Gastroesophageal sphincter (tissue), 4 donors: ENCODE measurements at regions not wholly inside any gene's neighbourhood (a gene's known extent, or its start where the extent isn't known, plus 50 kb on each side); places are given as distances from the start of the nearest gene placed in this dataset.

Experiments
- ATAC-seq: fragments of 150-250 bp; one replicate; pipeline ENCODE4 v1.9.1; 2016; ENCODE audit warnings: mild to moderate bottlenecking, moderate library complexity
- H3K27ac ChIP-seq, 4 donors: fragments of 200-600 bp; sonication (generic) in 3 of 4; 1 replicate in 3 of 4; 2 replicates in 1 of 4; pipeline ENCODE4 v1.5.1; 2016 to 2019
- H3K27me3 ChIP-seq: fragments of 200-600 bp; sonication (generic); one replicate; pipeline ENCODE4 v1.5.1; 2019
- H3K36me3 ChIP-seq, 2 donors: fragments of 200-600 bp; sonication (generic); one replicate each; pipeline ENCODE4 v1.5.1; 2019; ENCODE audit warnings: control low read depth in 1 of 2
- H3K4me1 ChIP-seq, 3 donors: fragments of 200-600 bp; sonication (generic); 1 replicate in 2 of 3; 2 replicates in 1 of 3; pipeline ENCODE4 v1.5.1; 2016 to 2019; ENCODE audit warnings: control low read depth in 2 of 3
- H3K4me3 ChIP-seq, 2 donors: fragments of 200-600 bp; sonication (generic); one replicate each; pipeline ENCODE4 v1.5.1; 2019; ENCODE audit warnings: mild to moderate bottlenecking in 1 of 2, moderate library complexity in 1 of 2
- H3K9me3 ChIP-seq, 3 donors: fragments of 200-600 bp; sonication (generic); one replicate each; pipeline ENCODE4 v1.5.1; 2017 to 2019; ENCODE audit warnings: control low read depth in 2 of 3
- EP300 ChIP-seq: sonication (generic); formaldehyde crosslinking; IDR thresholded peaks from one replicate; pipeline ENCODE4 v1.6.1; 2017; ENCODE audit warnings: antibody characterized with exemption, mild to moderate bottlenecking
- POLR2A ChIP-seq, 2 donors: fragments of 450-650 bp; IDR thresholded peaks; one replicate each; pipeline ENCODE4 v1.6.1; 2017; ENCODE audit warnings: antibody characterized with exemption in 2 of 2, mild to moderate bottlenecking in 2 of 2, moderate library complexity in 1 of 2
- POLR2AphosphoS5 ChIP-seq: sonication (generic); formaldehyde crosslinking; IDR thresholded peaks from one replicate; pipeline ENCODE4 v1.6.1; 2017; ENCODE audit warnings: antibody characterized with exemption
- whole genome bisulfite sequencing, 2 donors: methylation state at CpG; one replicate each; pipeline ENCODE4 v1.1.5; 2018; ENCODE audit warnings: low coverage in 1 of 2; 5-methylcytosine and 5-hydroxymethylcytosine counted together
- TF ChIP-seq, protein P1 (sequence below), 4 experiments: fragments of 200-600 bp in 2 of 4; fragments of 450-650 bp in 2 of 4; sonication (generic) in 1 of 4; IDR thresholded peaks; one replicate each; pipeline ENCODE4 v1.5.1; 2017 to 2019; ENCODE audit warnings: antibody characterized with exemption in 4 of 4, mild to moderate bottlenecking in 2 of 4, moderate library complexity in 2 of 4

DNA sequence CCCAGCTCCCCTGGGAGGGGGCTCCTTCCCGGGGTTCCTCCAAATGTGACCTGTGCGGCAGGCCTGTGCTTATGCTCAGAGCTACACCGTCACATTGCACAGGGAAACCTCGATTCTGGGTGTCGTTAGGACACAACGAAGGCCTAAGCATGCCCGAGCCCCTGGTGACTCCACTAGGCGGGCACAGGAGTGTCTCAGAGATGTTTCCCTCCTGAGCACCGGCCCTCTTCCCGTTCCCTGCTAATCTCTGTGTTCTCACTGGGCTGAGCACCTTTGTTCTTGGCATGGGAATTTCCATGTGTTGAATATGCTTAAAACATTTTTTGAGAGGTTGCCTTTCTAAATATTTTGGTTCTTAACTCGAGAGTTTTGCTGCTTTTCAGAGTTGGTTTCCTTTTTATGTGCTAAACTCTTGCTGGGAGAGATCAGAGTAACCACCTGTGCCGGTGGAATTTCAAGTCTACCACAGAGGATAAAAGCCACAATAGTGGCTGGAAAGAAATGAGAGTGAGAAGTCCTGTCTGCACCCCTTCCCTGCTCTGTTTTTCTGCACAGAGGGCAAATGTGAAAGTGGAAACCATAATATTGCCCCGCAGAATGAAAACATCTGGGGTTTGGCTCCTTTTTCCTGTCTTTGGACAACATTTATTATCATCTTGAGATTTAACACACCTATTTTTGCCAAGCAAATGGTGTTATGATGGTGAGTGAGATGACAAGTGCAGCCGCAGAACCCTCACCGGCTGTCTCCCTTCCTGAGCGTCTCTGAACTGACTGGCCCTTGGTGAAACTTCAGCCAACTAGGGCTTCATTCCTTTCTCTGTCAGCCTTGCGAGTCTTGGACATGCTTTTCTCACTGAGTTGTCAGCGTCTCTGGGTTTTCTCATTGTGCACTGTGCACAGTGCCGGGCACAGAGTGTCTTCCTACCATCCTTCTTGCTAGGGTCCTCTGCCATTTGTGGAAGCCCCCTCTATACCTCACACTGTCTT lies 154.1 kb downstream of the VAPA start:
- Histone ChIP-seq H3K4me1 (peaks cover 0 to 21% (median 12%) of the 10 kb centered on the region in 3 donors), H3K9me3 (no peaks in the 10 kb centered on the region), H3K27ac (peak overlapping the region in 3 of 4 donors; percentile 36 to 66 (median 42)), H3K4me3 (peak overlapping the region in 1 of 2 donors; percentile 4), H3K27me3 (no peaks in the 10 kb centered on the region), H3K36me3 (no peaks in the 10 kb centered on the region)
- TF ChIP-seq POLR2A (IDR thresholded peaks at IDR 0.05) (no peak), POLR2AphosphoS5 (no peak), EP300 (no peak)
- TF ChIP-seq, protein P1, sequence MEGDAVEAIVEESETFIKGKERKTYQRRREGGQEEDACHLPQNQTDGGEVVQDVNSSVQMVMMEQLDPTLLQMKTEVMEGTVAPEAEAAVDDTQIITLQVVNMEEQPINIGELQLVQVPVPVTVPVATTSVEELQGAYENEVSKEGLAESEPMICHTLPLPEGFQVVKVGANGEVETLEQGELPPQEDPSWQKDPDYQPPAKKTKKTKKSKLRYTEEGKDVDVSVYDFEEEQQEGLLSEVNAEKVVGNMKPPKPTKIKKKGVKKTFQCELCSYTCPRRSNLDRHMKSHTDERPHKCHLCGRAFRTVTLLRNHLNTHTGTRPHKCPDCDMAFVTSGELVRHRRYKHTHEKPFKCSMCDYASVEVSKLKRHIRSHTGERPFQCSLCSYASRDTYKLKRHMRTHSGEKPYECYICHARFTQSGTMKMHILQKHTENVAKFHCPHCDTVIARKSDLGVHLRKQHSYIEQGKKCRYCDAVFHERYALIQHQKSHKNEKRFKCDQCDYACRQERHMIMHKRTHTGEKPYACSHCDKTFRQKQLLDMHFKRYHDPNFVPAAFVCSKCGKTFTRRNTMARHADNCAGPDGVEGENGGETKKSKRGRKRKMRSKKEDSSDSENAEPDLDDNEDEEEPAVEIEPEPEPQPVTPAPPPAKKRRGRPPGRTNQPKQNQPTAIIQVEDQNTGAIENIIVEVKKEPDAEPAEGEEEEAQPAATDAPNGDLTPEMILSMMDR (IDR thresholded peaks at IDR 0.05): no peak
- peak; percentile 43 for ATAC-seq
- 55 to 62% methylated on average over 18 to 19 of the region's 19 CpGs for WGBS, 2 donors

DNA sequence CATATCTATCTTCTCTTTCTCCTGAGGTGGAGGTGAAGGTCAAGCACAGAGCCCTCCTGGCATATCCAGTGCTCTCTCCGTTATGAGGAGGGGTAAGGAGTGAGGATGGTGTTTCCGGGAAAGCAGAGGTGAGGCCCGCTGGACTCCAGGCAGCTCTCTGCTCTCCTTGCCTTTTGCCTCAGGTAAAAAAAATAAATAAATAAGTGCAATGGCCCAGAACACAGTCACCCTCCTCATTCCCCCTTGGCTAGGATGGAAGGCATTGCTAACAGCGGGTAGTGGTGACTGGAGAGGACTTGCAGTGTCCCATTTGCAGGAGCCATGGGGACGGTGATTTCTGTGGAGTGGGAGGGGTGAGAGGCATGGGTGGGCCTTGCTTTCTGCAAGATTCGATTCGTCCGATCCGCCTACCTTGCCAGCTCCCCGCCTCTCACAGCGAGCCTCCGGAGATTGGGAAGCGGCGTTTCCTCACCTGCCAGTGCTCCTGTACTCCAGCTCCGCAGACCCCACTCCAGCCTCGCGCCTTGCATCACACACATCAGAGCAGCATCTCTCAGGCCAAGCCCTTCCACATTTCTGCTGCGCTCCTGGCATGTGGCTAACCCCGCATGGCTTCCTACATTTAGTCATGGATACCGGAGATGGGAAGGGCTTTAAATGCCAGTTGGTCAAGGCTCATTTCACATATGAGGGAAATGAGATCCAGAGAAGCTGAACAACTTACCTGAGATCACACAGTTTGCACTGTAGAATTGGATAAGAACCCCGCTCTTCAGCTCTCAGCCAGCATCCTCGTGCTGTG lies 155.2 kb downstream of the VAPA start:
- ATAC-seq: no peak
- TF ChIP-seq, protein P1 (IDR thresholded peaks at IDR 0.05): no peak
- TF ChIP-seq POLR2AphosphoS5 (no peak), EP300 (no peak), POLR2A (IDR thresholded peaks at IDR 0.05) (no peak)
- H3K36me3 ChIP-seq: no peaks in the 10 kb centered on the region

DNA sequence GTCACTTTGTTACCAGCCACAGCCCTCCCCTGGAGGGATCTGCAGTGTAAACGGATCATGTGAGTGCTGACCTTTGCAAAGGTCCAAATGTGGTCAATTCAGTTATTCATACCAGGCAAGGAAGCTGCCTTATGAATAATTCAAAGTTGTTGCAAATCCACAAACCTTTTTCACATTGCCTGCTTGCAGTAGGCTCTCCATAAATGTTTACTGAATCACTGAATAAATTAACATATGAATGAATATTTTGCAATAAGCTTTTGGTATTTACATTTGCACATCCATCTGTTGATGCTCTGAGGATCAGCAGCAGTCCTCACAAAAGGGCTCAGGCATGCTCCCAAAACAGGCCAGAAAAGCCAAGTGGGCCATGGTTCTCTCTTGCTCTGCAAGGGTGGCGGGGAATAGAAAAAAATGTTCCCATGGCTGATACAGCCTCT lies 156.8 kb downstream of the VAPA start:
- Histone ChIP-seq H3K36me3 (no peaks in the 10 kb centered on the region), H3K27me3 (no peaks in the 10 kb centered on the region), H3K9me3 (no peaks in the 10 kb centered on the region), H3K4me3 (no peak overlapping the region), H3K27ac (no peak overlapping the region), H3K4me1 (peaks cover 0 to 21% (median 12%) of the 10 kb centered on the region in 3 donors)
- 85 to 100% methylated on average over 1 to 2 of the region's 2 CpGs for WGBS, 2 donors
- ATAC-seq: no peak
- TF ChIP-seq EP300: no peak
- peak; percentile 76 for TF ChIP-seq POLR2AphosphoS5
- TF ChIP-seq, protein P1 (IDR thresholded peaks at IDR 0.05): no peak

More for the DNA sequence above, 155.2 kb downstream of the VAPA start:
- 88 to 95% methylated on average over 4 to 19 of the region's 22 CpGs for WGBS, 2 donors
- no peaks in the 10 kb centered on the region for H3K9me3 ChIP-seq
- peaks cover 0 to 21% (median 12%) of the 10 kb centered on the region in 3 donors for H3K4me1 ChIP-seq
- H3K27me3 ChIP-seq: no peaks in the 10 kb centered on the region
- H3K27ac ChIP-seq: peak overlapping the region in 1 of 4 donors; percentile 66
- no peak overlapping the region for H3K4me3 ChIP-seq

DNA sequence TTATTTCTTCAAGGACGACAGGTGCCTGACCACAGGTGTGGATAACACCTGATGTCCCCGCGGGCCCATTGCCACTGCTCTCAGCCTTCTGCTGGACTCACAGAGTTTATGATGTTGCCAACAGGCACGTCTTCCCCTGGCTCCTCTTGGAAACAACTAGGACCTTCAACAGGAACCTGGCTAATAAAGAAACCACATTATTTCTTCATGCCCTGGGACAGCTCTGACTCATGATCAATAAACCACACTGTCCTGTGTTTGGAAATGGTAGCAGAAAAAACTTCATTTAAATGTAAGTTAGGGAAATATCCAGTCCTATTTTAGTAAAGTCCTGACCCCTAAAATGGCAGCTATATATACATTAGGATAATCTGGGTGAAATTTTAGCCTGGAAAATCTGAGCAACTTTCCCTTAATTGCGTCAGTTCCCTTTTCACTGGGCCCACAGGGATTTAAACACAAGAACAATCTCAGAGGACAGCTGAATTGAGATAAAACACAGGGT lies 158.9 kb downstream of the VAPA start:
- no peaks in the 10 kb centered on the region for H3K27me3 ChIP-seq
- peaks cover 0 to 15% (median 8%) of the 10 kb centered on the region in 3 donors for H3K4me1 ChIP-seq
- H3K4me3 ChIP-seq: no peak overlapping the region
- no peak for ATAC-seq
- 74 to 77% methylated on average over 5 of the region's 5 CpGs for WGBS, 2 donors
- H3K9me3 ChIP-seq: no peaks in the 10 kb centered on the region
- H3K36me3 ChIP-seq: no peaks in the 10 kb centered on the region
- no peak overlapping the region for H3K27ac ChIP-seq
- TF ChIP-seq POLR2AphosphoS5 (no peak), POLR2A (IDR thresholded peaks at IDR 0.05) (no peak), EP300 (no peak)
- TF ChIP-seq, protein P1 (IDR thresholded peaks at IDR 0.05): no peak
